Hepatocyte (in vitro differentiated cells): ENCODE measurements at regions not wholly inside any gene's neighbourhood (a gene's known extent, or its start where the extent isn't known, plus 50 kb on each side); places are given as distances from the start of the nearest gene placed in this dataset.

Experiments
- DNase-seq: peaks from one replicate; pipeline ENCODE4 v3.0.0-alpha.2; 2016; ENCODE audit warnings: low spot score
- H2AFZ ChIP-seq: fragments of 200-600 bp; sonication (generic); 2 replicates; pipeline ENCODE4 v1.6.0; 2016; ENCODE audit warnings: antibody characterized with exemption, mild to moderate bottlenecking
- H3K27ac ChIP-seq: fragments of 200-600 bp; sonication (generic); 2 replicates; pipeline ENCODE4 v1.5.1; 2016; ENCODE audit warnings: mild to moderate bottlenecking
- H3K27me3 ChIP-seq: fragments of 200-600 bp; sonication (generic); 2 replicates; pipeline ENCODE4 v1.6.1; 2016
- H3K36me3 ChIP-seq: fragments of 200-600 bp; sonication (generic); replicated peaks from 2 replicates; pipeline ENCODE4 v1.5.1; 2016; ENCODE audit warnings: low read depth; ENCODE audit not compliant: insufficient read depth
- H3K4me1 ChIP-seq: fragments of 200-600 bp; sonication (generic); 2 replicates; pipeline ENCODE4 v1.5.1; 2016; ENCODE audit warnings: mild to moderate bottlenecking, moderate library complexity; ENCODE audit not compliant: insufficient read depth
- H3K4me2 ChIP-seq: fragments of 200-600 bp; sonication (generic); 2 replicates; pipeline ENCODE4 v1.6.0; 2016
- H3K4me3 ChIP-seq: fragments of 200-600 bp; sonication (generic); 2 replicates; pipeline ENCODE4 v1.5.1; 2016; ENCODE audit warnings: mild to moderate bottlenecking
- H3K79me2 ChIP-seq: fragments of 200-600 bp; sonication (generic); 2 replicates; pipeline ENCODE4 v1.6.0; 2017; ENCODE audit warnings: mild to moderate bottlenecking
- H3K9me2 ChIP-seq: fragments of 200-600 bp; sonication (generic); replicated peaks from 2 replicates; pipeline ENCODE4 v1.6.0; 2017; ENCODE audit warnings: mild to moderate bottlenecking; ENCODE audit not compliant: insufficient read depth
- H3K9me3 ChIP-seq: fragments of 200-600 bp; sonication (generic); 2 replicates; pipeline ENCODE4 v1.5.1; 2016; ENCODE audit warnings: low read depth, mild to moderate bottlenecking
- H4K20me1 ChIP-seq: fragments of 200-600 bp; sonication (generic); 2 replicates; pipeline ENCODE4 v1.6.0; 2016; ENCODE audit warnings: mild to moderate bottlenecking; ENCODE audit not compliant: insufficient read depth, poor library complexity, severe bottlenecking
- CTCF ChIP-seq: fragments of 200-600 bp; sonication (generic); IDR thresholded peaks from 2 replicates; pipeline ENCODE4 v1.5.1; 2016; ENCODE audit warnings: antibody characterized with exemption, mild to moderate bottlenecking; ENCODE audit not compliant: poor library complexity
- EZH2 ChIP-seq: fragments of 200-600 bp; sonication (generic); IDR thresholded peaks from 2 replicates; pipeline ENCODE4 v1.6.1; 2016; ENCODE audit warnings: antibody characterized with exemption, mild to moderate bottlenecking, borderline replicate concordance
- EZH2phosphoT487 ChIP-seq: fragments of 200-600 bp; sonication (generic); IDR thresholded peaks from one replicate; pipeline ENCODE4 v1.6.1; 2018; ENCODE audit warnings: antibody characterized with exemption, mild to moderate bottlenecking, low read depth, moderate library complexity; ENCODE audit not compliant: unreplicated experiment, severe bottlenecking
- WGBS: methylation state at CpG from one replicate; pipeline ENCODE4 v1.1.6; 2016; ENCODE audit warnings: low lambda C conversion rate; ENCODE audit errors: missing lambda C conversion rate; 5-methylcytosine and 5-hydroxymethylcytosine counted together

- DNase-seq, result no peak
- Histone ChIP-seq H3K9me3 (no peaks in the 10 kb centered on the region), H3K9me2 (no peaks in the 10 kb centered on the region), H3K4me1 (peaks cover under 1% of the 10 kb centered on the region), H3K36me3 (no peaks in the 10 kb centered on the region), H4K20me1 (no peaks in the 10 kb centered on the region), H3K79me2 (no peaks in the 10 kb centered on the region), H2AFZ (no peak overlapping the region), H3K27me3 (no peaks in the 10 kb centered on the region), H3K4me2 (no peak overlapping the region), H3K27ac (no peak overlapping the region), H3K4me3 (no peak overlapping the region)
- no peak for TF ChIP-seq EZH2phosphoT487
- 92% methylated on average over 2 of the region's 2 CpGs for whole genome bisulfite sequencing
Measured at GRCh38 chrX:39672405-39672804, 425.4 kb downstream of the BCOR start.

GRCh38 chrX:39674490-39675161, 423.1 kb downstream of the BCOR start:
- TF ChIP-seq CTCF (no peak), EZH2phosphoT487 (no peak), EZH2 (no peak)
- DNase-seq, result no peak

GRCh38 chrX:39675162-39675553, 422.6 kb downstream of the BCOR start:
- Histone ChIP-seq H3K79me2 (no peaks in the 10 kb centered on the region), H3K4me3 (no peak overlapping the region), H3K27me3 (no peaks in the 10 kb centered on the region), H3K36me3 (no peaks in the 10 kb centered on the region), H3K9me2 (no peaks in the 10 kb centered on the region), H3K27ac (no peak overlapping the region), H4K20me1 (no peaks in the 10 kb centered on the region), H3K4me1 (peaks cover 7% of the 10 kb centered on the region), H3K9me3 (no peaks in the 10 kb centered on the region), H2AFZ (no peak overlapping the region), H3K4me2 (no peak overlapping the region)
- 84% methylated on average over 6 of the region's 6 CpGs for WGBS
- no peak for DNase-seq
- TF ChIP-seq CTCF (no peak), EZH2 (no peak), EZH2phosphoT487 (no peak)

More at GRCh38 chrX:39674490-39675161, 423.1 kb downstream of the BCOR start:
- H3K27ac ChIP-seq, result no peak overlapping the region
- no peaks in the 10 kb centered on the region for H4K20me1 ChIP-seq
- no peaks in the 10 kb centered on the region for H3K36me3 ChIP-seq
- H3K79me2 ChIP-seq, result no peaks in the 10 kb centered on the region
- H3K4me3 ChIP-seq, result no peak overlapping the region
- H3K9me2 ChIP-seq, result no peaks in the 10 kb centered on the region
- no peak overlapping the region for H3K4me2 ChIP-seq
- H3K9me3 ChIP-seq, result no peaks in the 10 kb centered on the region
- peaks cover 7% of the 10 kb centered on the region for H3K4me1 ChIP-seq
- H3K27me3 ChIP-seq, result no peaks in the 10 kb centered on the region
- no peak overlapping the region for H2AFZ ChIP-seq
- 91% methylated on average over 5 of the region's 5 CpGs for WGBS

GRCh38 chrX:39675619-39676018, 422.1 kb downstream of the BCOR start:
- Histone ChIP-seq H3K4me2 (no peak overlapping the region), H4K20me1 (no peaks in the 10 kb centered on the region), H3K36me3 (no peaks in the 10 kb centered on the region), H3K9me3 (no peaks in the 10 kb centered on the region), H3K27ac (no peak overlapping the region), H3K4me3 (no peak overlapping the region), H3K9me2 (no peaks in the 10 kb centered on the region), H3K4me1 (peaks cover 7% of the 10 kb centered on the region), H3K79me2 (no peaks in the 10 kb centered on the region), H3K27me3 (no peaks in the 10 kb centered on the region), H2AFZ (no peak overlapping the region)
- no peak for DNase-seq
- whole genome bisulfite sequencing, result 77% methylated on average over 2 of the region's 2 CpGs
- no peak for TF ChIP-seq EZH2
- no peak for TF ChIP-seq CTCF
- no peak for TF ChIP-seq EZH2phosphoT487
